H1 (cell line): ENCODE measurements at regions not wholly inside any gene's neighbourhood (a gene's known extent, or its start where the extent isn't known, plus 50 kb on each side); places are given as distances from the start of the nearest gene placed in this dataset.
A peak's percentile ranks its signal among the peaks of the same experiment; 100 is the strongest.

Experiments
- CTCF ChIA-PET: fragments of 300-600 bp; sonication (Branson Sonifier 250); formaldehyde crosslinking; loops from one replicate; lab custom pipeline; 2021; ENCODE audit not compliant: partially characterized antibody; lab: Charles Lee
- POLR2A ChIA-PET: fragments of 300-600 bp; sonication (Branson Sonifier 250); formaldehyde crosslinking; loops from one replicate; lab custom pipeline; 2021; ENCODE audit warnings: inconsistent platforms; ENCODE audit not compliant: partially characterized antibody; lab: Charles Lee
- DNase-seq, 2 experiments: peaks; one replicate each; pipeline versions ENCODE4 v3.0.0 to v3.0.0-alpha.2; 2010 to 2022; ENCODE audit warnings: low spot score in 2 of 2, low read depth in 1 of 2, mixed read lengths in 1 of 2
- FAIRE-seq: peaks from 2 replicates; lab custom pipeline; 2011; peaks lifted over from hg19 to GRCh38; lab: Jason Lieb, UNC
- H2AFZ ChIP-seq: 2 replicates; pipeline ENCODE4 v1.8.1; 2012; ENCODE audit warnings: low read length, inconsistent platforms
- H2AK5ac ChIP-seq: 2 replicates; pipeline ENCODE4 v1.6.1; 2013; ENCODE audit warnings: low read depth, low read length
- H2BK120ac ChIP-seq: replicated peaks from 2 replicates; pipeline ENCODE3; 2013; ENCODE audit warnings: low read depth, low read length, inconsistent platforms
- H2BK12ac ChIP-seq: 2 replicates; pipeline ENCODE4 v1.6.1; 2013; ENCODE audit warnings: low read depth, low read length
- H2BK15ac ChIP-seq: 2 replicates; pipeline ENCODE4 v1.6.1; 2013; ENCODE audit warnings: low read length
- H2BK20ac ChIP-seq: 2 replicates; pipeline ENCODE4 v1.6.1; 2013; ENCODE audit warnings: low read length
- H2BK5ac ChIP-seq: 2 replicates; pipeline ENCODE4 v1.6.1; 2013; ENCODE audit warnings: low read depth, low read length
- H3K14ac ChIP-seq: 2 replicates; pipeline ENCODE4 v1.6.1; 2013; ENCODE audit warnings: inconsistent platforms; ENCODE audit not compliant: insufficient read length
- H3K18ac ChIP-seq: 2 replicates; pipeline ENCODE4 v1.6.1; 2013; ENCODE audit warnings: low read length; ENCODE audit errors: extremely low read depth
- H3K23ac ChIP-seq: 2 replicates; pipeline ENCODE4 v1.6.1; 2013; ENCODE audit warnings: inconsistent platforms; ENCODE audit not compliant: insufficient read length
- H3K23me2 ChIP-seq: 2 replicates; pipeline ENCODE4 v1.6.1; 2013; ENCODE audit warnings: low read depth, low read length
- H3K27ac ChIP-seq: 2 replicates; pipeline ENCODE4 v1.6.1; 2011; ENCODE audit warnings: low read depth, low read length, inconsistent platforms
- H3K27me3 ChIP-seq, 4 experiments: replicated peaks in 1 of 4; 1 replicate in 1 of 4; 2 replicates in 3 of 4; pipeline versions ENCODE4 v1.6.1 to v1.8.1; 2011 to 2013; ENCODE audit warnings: low read length in 3 of 4, mild to moderate bottlenecking in 3 of 4, inconsistent platforms in 2 of 4, mixed read lengths in 2 of 4, moderate library complexity in 1 of 4; ENCODE audit not compliant: control insufficient read depth in 3 of 4, insufficient read depth in 3 of 4; ENCODE audit errors: extremely low read depth in 1 of 4
- H3K36me3 ChIP-seq, 4 experiments: 2 replicates each; pipeline versions ENCODE4 v1.6.1 to v1.8.1; 2011 to 2013; ENCODE audit warnings: mild to moderate bottlenecking in 4 of 4, low read length in 3 of 4, moderate library complexity in 2 of 4, control low read depth in 1 of 4, inconsistent platforms in 1 of 4; ENCODE audit not compliant: insufficient read depth in 4 of 4, control insufficient read depth in 2 of 4
- H3K4ac ChIP-seq: replicated peaks from 2 replicates; pipeline ENCODE3; 2013; ENCODE audit warnings: low read length, low read depth, mixed read lengths, inconsistent platforms; ENCODE audit not compliant: insufficient read length
- H3K4me1 ChIP-seq, 4 experiments: replicated peaks in 1 of 4; 1 replicate in 1 of 4; 2 replicates in 3 of 4; pipeline versions ENCODE4 v1.6.1 to v1.8.1; 2011 to 2013; ENCODE audit warnings: low read length in 3 of 4, inconsistent platforms in 2 of 4, mixed read lengths in 1 of 4; ENCODE audit not compliant: insufficient read depth in 4 of 4, control insufficient read depth in 3 of 4
- H3K4me2 ChIP-seq, 2 experiments: 2 replicates each; pipeline versions ENCODE4 v1.6.1 to v1.8.1; 2011 to 2013; ENCODE audit warnings: low read depth in 2 of 2, low read length in 2 of 2, control low read depth in 1 of 2, inconsistent platforms in 1 of 2, mild to moderate bottlenecking in 1 of 2; ENCODE audit not compliant: insufficient read depth in 1 of 2
- H3K4me3 ChIP-seq, 4 experiments: fragments of 200-600, 300-600 bp in 1 of 4; sonication (generic), shearing (Covaris generic), sonication (Bioruptor Twin) in 1 of 4; 2 replicates each; pipeline versions ENCODE4 v1.5.1 to v1.8.1; 2011 to 2016; ENCODE audit warnings: low read length in 4 of 4, low read depth in 3 of 4, control low read depth in 2 of 4, inconsistent platforms in 2 of 4, mild to moderate bottlenecking in 2 of 4, mixed read lengths in 1 of 4, moderate library complexity in 1 of 4; ENCODE audit not compliant: insufficient read depth in 2 of 4; ENCODE audit errors: extremely low read depth in 1 of 4
- H3K56ac ChIP-seq: replicated peaks from 2 replicates; pipeline ENCODE3; 2013; ENCODE audit warnings: low read depth, mild to moderate bottlenecking, mixed read lengths, low read length, inconsistent platforms; ENCODE audit not compliant: insufficient read length
- H3K79me1 ChIP-seq: 2 replicates; pipeline ENCODE4 v1.6.1; 2013; ENCODE audit warnings: low read depth, low read length, control low read depth
- H3K79me2 ChIP-seq, 2 experiments: 2 replicates each; pipeline versions ENCODE4 v1.6.1 to v1.8.1; 2012 to 2013; ENCODE audit warnings: low read length in 2 of 2, mild to moderate bottlenecking in 2 of 2, inconsistent platforms in 1 of 2; ENCODE audit not compliant: insufficient read depth in 2 of 2, control insufficient read depth in 1 of 2
- H3K9ac ChIP-seq, 4 experiments: replicated peaks in 1 of 4; 1 replicate in 1 of 4; 2 replicates in 3 of 4; pipeline versions ENCODE4 v1.6.1 to v1.8.1; 2011 to 2013; ENCODE audit warnings: low read depth in 3 of 4, low read length in 3 of 4, control low read depth in 2 of 4, mild to moderate bottlenecking in 2 of 4, moderate library complexity in 2 of 4, inconsistent platforms in 1 of 4; ENCODE audit errors: extremely low read depth in 1 of 4
- H3K9me3 ChIP-seq, 2 experiments: 2 replicates each; pipeline versions ENCODE4 v1.6.1 to v1.8.1; 2012 to 2013; ENCODE audit warnings: mild to moderate bottlenecking in 2 of 2, moderate library complexity in 2 of 2, control low read depth in 1 of 2, inconsistent platforms in 1 of 2, low read depth in 1 of 2, low read length in 1 of 2, mixed read lengths in 1 of 2; ENCODE audit not compliant: insufficient read depth in 2 of 2
- H4K20me1 ChIP-seq, 2 experiments: replicated peaks in 1 of 2; 2 replicates each; pipeline versions ENCODE3 to v1.8.1; 2011 to 2013; ENCODE audit warnings: inconsistent platforms in 2 of 2, low read length in 2 of 2, mild to moderate bottlenecking in 1 of 2; ENCODE audit not compliant: insufficient read depth in 2 of 2, control insufficient read depth in 1 of 2
- H4K5ac ChIP-seq: 2 replicates; pipeline ENCODE4 v1.6.1; 2013; ENCODE audit warnings: low read length, low read depth, mixed read lengths, inconsistent platforms; ENCODE audit not compliant: insufficient read length
- H4K8ac ChIP-seq: 2 replicates; pipeline ENCODE4 v1.8.0; 2013; ENCODE audit warnings: mild to moderate bottlenecking, moderate library complexity, low read length, inconsistent platforms; ENCODE audit not compliant: insufficient read depth; ENCODE audit errors: extremely low read depth
- H4K91ac ChIP-seq: replicated peaks from 2 replicates; pipeline ENCODE3; 2013; ENCODE audit warnings: low read length, mixed read lengths, inconsistent platforms; ENCODE audit not compliant: insufficient read length
- KDM4A ChIP-seq: IDR thresholded peaks from one replicate; pipeline ENCODE4 v1.7.1; 2012; ENCODE audit warnings: low read depth, mild to moderate bottlenecking, moderate library complexity, low read length, inconsistent platforms; ENCODE audit not compliant: severe bottlenecking
- PHF8 ChIP-seq: fragments of 200-600 bp; sonication (generic); conservative IDR thresholded peaks from 2 replicates; pipeline ENCODE4 v1.7.1; 2012; ENCODE audit warnings: low read depth, mild to moderate bottlenecking, inconsistent platforms, low read length, moderate library complexity
- POLR2AphosphoS5 ChIP-seq: IDR thresholded peaks from 2 replicates; pipeline ENCODE4 v1.6.1; 2011; ENCODE audit warnings: low read depth, low read length
- POU5F1 ChIP-seq: IDR thresholded peaks from 2 replicates; pipeline ENCODE4 v1.6.1; 2011; ENCODE audit warnings: low read depth, mild to moderate bottlenecking, low read length, moderate library complexity
- RAD21 ChIP-seq, 2 experiments: IDR thresholded peaks in 1 of 2; conservative IDR thresholded peaks in 1 of 2; 2 replicates each; pipeline ENCODE4 v1.6.1; 2011; ENCODE audit warnings: low read depth in 2 of 2, low read length in 2 of 2, improper control_type of control experiment in 1 of 2, inconsistent platforms in 1 of 2, mild to moderate bottlenecking in 1 of 2, moderate library complexity in 1 of 2
- RFX5 ChIP-seq: IDR thresholded peaks from 2 replicates; pipeline ENCODE4 v1.6.1; 2011; ENCODE audit warnings: low read depth, low read length, improper control_type of control experiment, borderline replicate concordance
- SP1 ChIP-seq: IDR thresholded peaks from 2 replicates; pipeline ENCODE4 v1.6.1; 2011; ENCODE audit warnings: low read depth, low read length
- SUZ12 ChIP-seq: fragments of 200-600 bp; sonication (generic); IDR thresholded peaks from 2 replicates; pipeline ENCODE4 v1.6.1; 2012; ENCODE audit warnings: mild to moderate bottlenecking, inconsistent platforms, low read length, moderate library complexity, mixed read lengths
- TAF1 ChIP-seq: IDR thresholded peaks from 2 replicates; pipeline ENCODE4 v1.6.1; 2011; ENCODE audit warnings: mild to moderate bottlenecking, low read depth, low read length
- ZNF274 ChIP-seq: IDR thresholded peaks from 2 replicates; pipeline ENCODE4 v1.7.0; 2012; ENCODE audit warnings: low read length, borderline replicate concordance; ENCODE audit errors: extremely low read depth
- WGBS, 2 experiments: shearing (Covaris generic) in 1 of 2; methylation state at CpG; one replicate each; pipeline versions ENCODE4 v1.1.6 to v1.1.7; 2013 to 2015; ENCODE audit warnings: low lambda C conversion rate in 2 of 2, mixed read lengths in 2 of 2, inconsistent platforms in 1 of 2, low coverage in 1 of 2, missing lambda C conversion rate in 1 of 2; ENCODE audit not compliant: insufficient replicate concordance in 2 of 2, insufficient coverage in 1 of 2, insufficient read length in 1 of 2; ENCODE audit errors: extremely low coverage in 1 of 2, missing lambda C conversion rate in 1 of 2; 5-methylcytosine and 5-hydroxymethylcytosine counted together

DNA sequence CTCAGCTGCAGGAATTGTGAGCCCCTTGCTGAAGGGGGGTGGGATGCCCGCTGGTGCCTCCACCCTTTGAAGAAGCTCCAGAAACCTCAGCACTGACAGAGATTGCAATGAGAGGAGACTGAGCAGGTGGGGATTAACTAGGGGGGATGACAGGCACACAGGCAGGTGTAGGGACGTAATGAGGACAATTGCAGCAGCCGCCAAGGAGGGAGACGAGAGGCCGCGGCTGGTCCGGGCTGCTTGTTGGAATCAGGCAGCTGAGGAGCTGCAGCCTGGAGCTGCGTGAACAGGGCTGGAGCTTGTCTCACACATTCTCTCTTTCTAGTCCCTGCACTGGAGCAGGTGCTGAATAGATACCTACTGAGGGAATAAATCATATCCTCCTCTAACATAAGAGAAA, 122.0 kb upstream of the TCERG1L start:
- CTCF ChIA-PET, result interaction anchor here (0.6 to 2.6 kb wide), 3 partner anchors 20 to 114 kb away, joined by 3 to 13 read pairs (median 4); no protein-coding TSS in a partner anchor
- H3K79me1 ChIP-seq, result no peaks in the 10 kb centered on the region

More for the DNA sequence above, 122.0 kb upstream of the TCERG1L start:
- 87% methylated on average over 8 of the region's 8 CpGs; no CpG with 5 or more reads in 1 of the 2 experiments for WGBS, 2 experiments
- H3K27ac ChIP-seq, result no peak overlapping the region
- TF ChIP-seq SUZ12 (no peak), RAD21 (IDR thresholded peaks at IDR 0.05 in 1 of 2, conservative IDR thresholded peaks at IDR 0.05 in 1 of 2; ENCODE audit: low read depth in 2 of 2, low read length in 2 of 2) (no peak), SP1 (no peak), RFX5 (no peak), POLR2AphosphoS5 (no peak), ZNF274 (no peak), POU5F1 (no peak), KDM4A (no peak), TAF1 (no peak), PHF8 (no peak)
- H3K36me3 ChIP-seq, result no peaks in the 10 kb centered on the region
- H3K4me1 ChIP-seq, result peaks cover 0 to 2% (median 0%) of the 10 kb centered on the region in 4 experiments; a peak in 1 of 7 replicates
- no peak overlapping the region for H2AFZ ChIP-seq
- no peak overlapping the region for H3K4me2 ChIP-seq
- no peak overlapping the region for H2BK5ac ChIP-seq
- no peak overlapping the region for H2BK15ac ChIP-seq
- no peaks in the 10 kb centered on the region for H3K9me3 ChIP-seq
- no peaks in the 10 kb centered on the region for H3K23me2 ChIP-seq
- no peak overlapping the region for H4K91ac ChIP-seq
- H3K14ac ChIP-seq, result no peak overlapping the region
- FAIRE-seq, result no peak
- no peak overlapping the region for H3K4ac ChIP-seq
- H3K56ac ChIP-seq, result no peak overlapping the region
- H2BK12ac ChIP-seq, result no peak overlapping the region
- H4K5ac ChIP-seq, result no peak overlapping the region
- H2AK5ac ChIP-seq, result no peak overlapping the region
- no peak overlapping the region for H3K4me3 ChIP-seq
- no peak overlapping the region for H3K9ac ChIP-seq
- no peak overlapping the region for H3K18ac ChIP-seq
- H4K20me1 ChIP-seq, result no peaks in the 10 kb centered on the region
- no peaks in the 10 kb centered on the region for H3K27me3 ChIP-seq
- H3K23ac ChIP-seq, result no peak overlapping the region
- no peak overlapping the region for H2BK120ac ChIP-seq
- POLR2A ChIA-PET, result no interaction called here
- no peak for DNase-seq
- H3K79me2 ChIP-seq, result no peaks in the 10 kb centered on the region
- no peak overlapping the region for H2BK20ac ChIP-seq
- H4K8ac ChIP-seq, result peak overlapping the region; percentile 11; the same call in 1 of the 2 replicates
